Testis (tissue), 2 donors: ENCODE measurements at regions not wholly inside any gene's neighbourhood (a gene's known extent, or its start where the extent isn't known, plus 50 kb on each side); places are given as distances from the start of the nearest gene placed in this dataset.

Source experiments
- CTCF ChIP-seq, 3 experiments: fragments of 450-650 bp in 2 of 3; fragments of 200-600 bp in 1 of 3; sonication (generic) in 1 of 3; IDR thresholded peaks; one replicate each; pipeline ENCODE4 v1.5.1; 2016 to 2019; ENCODE audit warnings: antibody characterized with exemption in 3 of 3, mild to moderate bottlenecking in 2 of 3, moderate library complexity in 1 of 3
- POLR2A ChIP-seq: fragments of 450-650 bp; IDR thresholded peaks from one replicate; pipeline ENCODE4 v1.6.1; 2017; ENCODE audit warnings: antibody characterized with exemption, mild to moderate bottlenecking, moderate library complexity

DNA sequence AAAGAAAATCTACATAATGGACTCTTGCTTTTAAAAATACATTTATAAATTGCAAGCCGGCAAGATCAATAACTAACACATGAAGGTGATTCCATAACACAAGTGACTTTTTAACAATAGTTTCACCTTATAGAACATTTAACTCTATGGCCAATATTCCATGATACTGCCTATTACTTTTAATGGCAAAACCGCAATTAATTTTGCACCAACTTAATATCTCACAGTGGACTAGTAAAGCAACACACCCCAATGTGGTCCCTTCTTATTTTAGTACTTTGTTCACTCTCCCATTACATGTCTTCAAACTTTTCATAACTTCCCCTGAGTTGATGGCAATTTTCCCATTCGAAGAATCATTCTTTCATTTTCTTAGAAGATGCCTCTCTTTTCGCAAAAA lies 351.6 kb upstream of the F9 start:
- no peak for TF ChIP-seq POLR2A
- no peak for TF ChIP-seq CTCF (IDR thresholded peaks at IDR 0.05)
